HepG2 (cell line): ENCODE measurements at regions not wholly inside any gene's neighbourhood (a gene's known extent, or its start where the extent isn't known, plus 50 kb on each side); places are given as distances from the start of the nearest gene placed in this dataset.

ENCODE experiments used
- ATAC-seq: fragments of 200-7000 bp; cut with Tn5 transposase; 3 replicates; pipeline ENCODE4 v1.9.1; 2020; ENCODE audit warnings: mild to moderate bottlenecking, moderate library complexity
- BruUV-seq: library from RNA; stranded (reverse); fragments of 400-500 nt; replicated peaks from 2 replicates; lab custom pipeline; 2021; lab: Mats Ljungman, UMichigan
- CTCF ChIA-PET: fragments of 300-600 bp; formaldehyde crosslinking; extraction: SDS; loops from one replicate; lab custom pipeline; 2021; ENCODE audit warnings: low total read pairs, inconsistent platforms, low intra/inter-chr PET ratio; lab: Yijun Ruan, JAX
- POLR2A ChIA-PET: fragments of 350-600 bp; sonication (Branson Sonifier 250); formaldehyde crosslinking; loops from one replicate; lab custom pipeline; 2020; ENCODE audit warnings: antibody characterized with exemption, inconsistent platforms; lab: Yijun Ruan, JAX
- DNase-seq: peaks from one replicate; pipeline ENCODE4 v3.0.0-alpha.2; 2015; ENCODE audit warnings: low spot score
- FAIRE-seq: peaks from 3 replicates; lab custom pipeline; 2011; peaks lifted over from hg19 to GRCh38; lab: Jason Lieb, UNC
- H2AFZ ChIP-seq: one replicate; pipeline ENCODE4 v1.6.1; 2011; ENCODE audit warnings: low read length, inconsistent platforms
- H3K27ac ChIP-seq: fragments of 300-600 bp; 3 replicates; pipeline ENCODE4 v1.8.0; 2011; ENCODE audit warnings: mixed run types, mild to moderate bottlenecking, mixed read lengths, low read length, inconsistent platforms; ENCODE audit not compliant: insufficient read depth; ENCODE audit errors: extremely low read length
- H3K27me3 ChIP-seq, 2 experiments: fragments of 200-600 bp in 1 of 2; 2 replicates in 1 of 2; 3 replicates in 1 of 2; pipeline versions ENCODE4 v1.6.0 to v1.8.0; 2011; ENCODE audit warnings: low read length in 2 of 2, mild to moderate bottlenecking in 2 of 2, moderate library complexity in 2 of 2, inconsistent platforms in 1 of 2; ENCODE audit not compliant: insufficient read depth in 2 of 2, control insufficient read depth in 1 of 2
- H3K36me3 ChIP-seq, 2 experiments: fragments of 200-600 bp in 1 of 2; replicated peaks in 1 of 2; 2 replicates in 1 of 2; 3 replicates in 1 of 2; pipeline versions ENCODE4 v1.5.1 to v1.8.0; 2011; ENCODE audit warnings: low read length in 2 of 2, inconsistent platforms in 1 of 2; ENCODE audit not compliant: insufficient read depth in 2 of 2, control insufficient read depth in 1 of 2
- H3K4me1 ChIP-seq: 2 replicates; pipeline ENCODE4 v1.5.1; 2012; ENCODE audit warnings: low read length, inconsistent platforms; ENCODE audit not compliant: insufficient read depth
- H3K4me2 ChIP-seq: 2 replicates; pipeline ENCODE4 v1.6.0; 2011; ENCODE audit warnings: low read depth, low read length, inconsistent platforms
- H3K4me3 ChIP-seq, 3 experiments: fragments of 200-600 bp in 1 of 3; sonication (generic), shearing (Covaris generic) in 1 of 3; replicated peaks in 1 of 3; 2 replicates each; pipeline ENCODE4 v1.5.1; 2011 to 2016; ENCODE audit warnings: low read length in 3 of 3, inconsistent platforms in 2 of 3, low read depth in 2 of 3, mild to moderate bottlenecking in 2 of 3, control low read depth in 1 of 3, mixed read lengths in 1 of 3; ENCODE audit not compliant: insufficient read depth in 1 of 3
- H3K79me2 ChIP-seq: one replicate; pipeline ENCODE4 v1.6.1; 2011; ENCODE audit warnings: low read length, inconsistent platforms; ENCODE audit not compliant: insufficient read depth
- H3K9ac ChIP-seq: 2 replicates; pipeline ENCODE4 v1.6.0; 2011; ENCODE audit warnings: mild to moderate bottlenecking, low read depth, low read length, inconsistent platforms; ENCODE audit not compliant: insufficient read depth
- H3K9me3 ChIP-seq: 2 replicates; pipeline ENCODE4 v1.5.1; 2012; ENCODE audit warnings: mild to moderate bottlenecking, low read length
- H4K20me1 ChIP-seq: 2 replicates; pipeline ENCODE4 v1.6.0; 2011; ENCODE audit warnings: inconsistent platforms, mild to moderate bottlenecking, low read length, moderate library complexity; ENCODE audit not compliant: insufficient read depth
- CENPX ChIP-seq: sonication (generic); formaldehyde crosslinking; IDR thresholded peaks from 2 replicates; pipeline ENCODE4 v1.9.0; 2021; ENCODE audit warnings: mild to moderate bottlenecking, missing genetic modification reagents, moderate library complexity
- CHD2 ChIP-seq: IDR thresholded peaks from 2 replicates; pipeline ENCODE4 v1.6.1; 2011; ENCODE audit warnings: low read depth, low read length, improper control_type of control experiment
- NR1H2 ChIP-seq: sonication (generic); formaldehyde crosslinking; IDR thresholded peaks from 2 replicates; pipeline ENCODE4 v1.8.1; 2022; ENCODE audit warnings: low read depth, missing genetic modification reagents, borderline replicate concordance
- TBX3 ChIP-seq: fragments of 450-650 bp; IDR thresholded peaks from 2 replicates; pipeline ENCODE4 v1.6.1; 2017; ENCODE audit warnings: antibody characterized with exemption, mild to moderate bottlenecking, inconsistent platforms, borderline replicate concordance
- WGBS: methylation state at CpG from one replicate; pipeline ENCODE4 v1.1.6; 2017; ENCODE audit warnings: low lambda C conversion rate; 5-methylcytosine and 5-hydroxymethylcytosine counted together
- in situ Hi-C: cut with HindIII; loops from 2 replicates; pipeline ENCODE4 v1.10.0; 2017; ENCODE audit warnings: low pct_unique_long_range_greater_than_20kb; ENCODE audit not compliant: extremely low pct_ligation_motif_present
- intact Hi-C: fragments of 100-400 bp; cut with micrococcal nuclease; formaldehyde crosslinking; loops from one replicate; pipeline ENCODE4 v1.10.0; 2022; ENCODE audit not compliant: unreplicated experiment
- TF ChIP-seq, protein P1 (sequence below): sonication (generic); formaldehyde crosslinking; IDR thresholded peaks from 2 replicates; pipeline ENCODE4 v1.4.0; 2020; ENCODE audit warnings: missing genetic modification reagents
- TF ChIP-seq, protein P2 (sequence below): sonication (generic); formaldehyde crosslinking; IDR thresholded peaks from one replicate; pipeline ENCODE4 v1.5.1; 2020; ENCODE audit warnings: mild to moderate bottlenecking, missing genetic modification reagents; ENCODE audit errors: not compliant biosample characterization

- H4K20me1 ChIP-seq: no peaks in the 10 kb centered on the region
- no peak overlapping the region for H3K4me2 ChIP-seq
- intact Hi-C loops: no loop called here
- FAIRE-seq: no peak
- no TSS peak for BruUV-seq
- H3K79me2 ChIP-seq: no peaks in the 10 kb centered on the region
- TF ChIP-seq CENPX (no peak), TBX3 (no peak), CHD2 (no peak), NR1H2 (CRISPR knock-in tag) (no peak)
- TF ChIP-seq, protein P1, sequence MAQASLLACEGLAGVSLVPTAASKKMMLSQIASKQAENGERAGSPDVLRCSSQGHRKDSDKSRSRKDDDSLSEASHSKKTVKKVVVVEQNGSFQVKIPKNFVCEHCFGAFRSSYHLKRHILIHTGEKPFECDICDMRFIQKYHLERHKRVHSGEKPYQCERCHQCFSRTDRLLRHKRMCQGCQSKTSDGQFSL (CRISPR knock-in tag): no peak
- TF ChIP-seq, protein P2, sequence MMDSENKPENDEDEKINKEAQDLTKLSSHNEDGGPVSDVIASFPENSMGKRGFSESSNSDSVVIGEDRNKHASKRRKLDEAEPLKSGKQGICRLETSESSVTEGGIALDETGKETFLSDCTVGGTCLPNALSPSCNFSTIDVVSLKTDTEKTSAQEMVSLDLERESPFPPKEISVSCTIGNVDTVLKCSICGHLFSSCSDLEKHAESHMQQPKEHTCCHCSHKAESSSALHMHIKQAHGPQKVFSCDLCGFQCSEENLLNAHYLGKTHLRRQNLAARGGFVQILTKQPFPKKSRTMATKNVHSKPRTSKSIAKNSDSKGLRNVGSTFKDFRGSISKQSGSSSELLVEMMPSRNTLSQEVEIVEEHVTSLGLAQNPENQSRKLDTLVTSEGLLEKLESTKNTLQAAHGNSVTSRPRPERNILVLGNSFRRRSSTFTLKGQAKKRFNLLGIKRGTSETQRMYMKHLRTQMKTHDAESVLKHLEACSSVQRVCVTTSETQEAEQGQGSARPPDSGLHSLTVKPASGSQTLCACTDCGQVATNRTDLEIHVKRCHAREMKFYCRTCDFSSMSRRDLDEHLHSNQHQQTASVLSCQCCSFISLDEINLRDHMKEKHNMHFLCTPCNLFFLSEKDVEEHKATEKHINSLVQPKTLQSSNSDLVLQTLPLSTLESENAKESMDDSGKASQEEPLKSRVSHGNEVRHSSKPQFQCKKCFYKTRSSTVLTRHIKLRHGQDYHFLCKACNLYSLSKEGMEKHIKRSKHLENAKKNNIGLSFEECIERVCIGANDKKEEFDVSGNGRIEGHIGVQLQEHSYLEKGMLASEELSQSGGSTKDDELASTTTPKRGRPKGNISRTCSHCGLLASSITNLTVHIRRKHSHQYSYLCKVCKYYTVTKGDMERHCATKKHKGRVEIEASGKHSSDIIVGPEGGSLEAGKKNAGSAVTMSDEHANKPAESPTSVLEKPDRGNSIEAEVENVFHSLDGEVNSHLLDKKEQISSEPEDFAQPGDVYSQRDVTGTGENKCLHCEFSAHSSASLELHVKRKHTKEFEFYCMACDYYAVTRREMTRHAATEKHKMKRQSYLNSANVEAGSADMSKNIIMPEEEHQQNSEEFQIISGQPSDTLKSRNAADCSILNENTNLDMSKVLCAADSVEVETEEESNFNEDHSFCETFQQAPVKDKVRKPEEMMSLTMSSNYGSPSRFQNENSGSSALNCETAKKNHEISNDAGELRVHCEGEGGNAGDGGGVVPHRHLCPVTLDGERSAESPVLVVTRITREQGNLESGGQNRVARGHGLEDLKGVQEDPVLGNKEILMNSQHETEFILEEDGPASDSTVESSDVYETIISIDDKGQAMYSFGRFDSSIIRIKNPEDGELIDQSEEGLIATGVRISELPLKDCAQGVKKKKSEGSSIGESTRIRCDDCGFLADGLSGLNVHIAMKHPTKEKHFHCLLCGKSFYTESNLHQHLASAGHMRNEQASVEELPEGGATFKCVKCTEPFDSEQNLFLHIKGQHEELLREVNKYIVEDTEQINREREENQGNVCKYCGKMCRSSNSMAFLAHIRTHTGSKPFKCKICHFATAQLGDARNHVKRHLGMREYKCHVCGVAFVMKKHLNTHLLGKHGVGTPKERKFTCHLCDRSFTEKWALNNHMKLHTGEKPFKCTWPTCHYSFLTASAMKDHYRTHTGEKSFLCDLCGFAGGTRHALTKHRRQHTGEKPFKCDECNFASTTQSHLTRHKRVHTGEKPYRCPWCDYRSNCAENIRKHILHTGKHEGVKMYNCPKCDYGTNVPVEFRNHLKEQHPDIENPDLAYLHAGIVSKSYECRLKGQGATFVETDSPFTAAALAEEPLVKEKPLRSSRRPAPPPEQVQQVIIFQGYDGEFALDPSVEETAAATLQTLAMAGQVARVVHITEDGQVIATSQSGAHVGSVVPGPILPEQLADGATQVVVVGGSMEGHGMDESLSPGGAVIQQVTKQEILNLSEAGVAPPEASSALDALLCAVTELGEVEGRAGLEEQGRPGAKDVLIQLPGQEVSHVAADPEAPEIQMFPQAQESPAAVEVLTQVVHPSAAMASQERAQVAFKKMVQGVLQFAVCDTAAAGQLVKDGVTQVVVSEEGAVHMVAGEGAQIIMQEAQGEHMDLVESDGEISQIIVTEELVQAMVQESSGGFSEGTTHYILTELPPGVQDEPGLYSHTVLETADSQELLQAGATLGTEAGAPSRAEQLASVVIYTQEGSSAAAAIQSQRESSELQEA (CRISPR knock-in tag): no peak
- in situ Hi-C loops: no loop called here
- peaks cover 1 to 10% of the 10 kb centered on the region in 2 experiments; a peak in 1 of 5 replicates for H3K27me3 ChIP-seq
- DNase-seq: no peak
- CTCF ChIA-PET: no interaction called here
- no peak for ATAC-seq
- no peak overlapping the region for H3K9ac ChIP-seq
- no peak overlapping the region for H3K4me3 ChIP-seq
- no peaks in the 10 kb centered on the region for H3K9me3 ChIP-seq
- H3K4me1 ChIP-seq: no peaks in the 10 kb centered on the region
- no peaks in the 10 kb centered on the region for H3K36me3 ChIP-seq
- no peak overlapping the region for H2AFZ ChIP-seq
- H3K27ac ChIP-seq: no peak overlapping the region
- POLR2A ChIA-PET: no interaction called here
- 11% methylated on average over 8 of the region's 8 CpGs for WGBS
Measured at GRCh38 chr17:51463353-51463752, 203.0 kb downstream of the UTP18 start.
